ENCODE measurements at regions not wholly inside any gene's neighbourhood (a gene's known extent, or its start where the extent isn't known, plus 50 kb on each side); places are given as distances from the start of the nearest gene placed in this dataset.

DNA sequence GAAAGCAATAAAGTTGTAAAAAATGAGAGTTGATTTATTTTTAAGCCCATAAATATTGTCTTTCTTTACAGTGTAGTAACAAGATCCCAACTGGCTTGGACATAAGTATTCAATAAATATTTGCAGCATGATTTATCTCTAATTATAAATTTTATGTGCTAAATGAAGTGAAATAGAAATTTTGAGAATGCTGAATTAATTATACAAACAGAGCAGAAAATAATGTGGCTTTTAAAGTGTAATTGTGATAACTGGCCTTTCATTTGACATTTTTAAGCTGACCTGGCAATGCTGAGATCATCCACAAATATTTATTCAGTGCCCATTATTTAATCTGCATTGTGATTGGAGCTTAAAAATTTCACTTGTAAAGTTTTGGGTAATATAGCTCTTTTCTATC lies 201.6 kb upstream of the NAV3 start (continued):
- TF ChIP-seq DPF2 (IDR thresholded peaks at IDR 0.05) (no peak), BMI1 (IDR thresholded peaks at IDR 0.05; ENCODE audit: borderline replicate concordance) (no peak)

- no peak overlapping the region for H3K4me3 ChIP-seq
- BruUV-seq (replicated peaks): no TSS peak
- FAIRE-seq (no peak), DNase-seq (ENCODE audit: low read depth, low spot score) (no peak), ATAC-seq (no peak)
- RAD21 ChIA-PET (ENCODE audit: unreplicated experiment): no interaction called here
- in situ Hi-C loops (cut with MboI): no loop called here
- SMC1A ChIA-PET (ENCODE audit: uncharacterized antibody, unreplicated experiment): no interaction called here
- no peaks in the 10 kb centered on the region for H3K27me3 ChIP-seq (replicated peaks in 1 of 2; ENCODE audit: control insufficient read depth in 2 of 2, insufficient read depth in 2 of 2, low read length in 1 of 2)
- H3K79me2 ChIP-seq (ENCODE audit: control insufficient read depth, insufficient read depth, low read length): no peaks in the 10 kb centered on the region
- no peaks in the 10 kb centered on the region for H3K9me3 ChIP-seq (replicated peaks; ENCODE audit: control insufficient read depth, insufficient read depth, low read length)
- POLR2A ChIA-PET: no interaction called here
- no peak overlapping the region for H3K4me2 ChIP-seq (ENCODE audit: control insufficient read depth, insufficient read depth)
- no peaks in the 10 kb centered on the region for H3K4me1 ChIP-seq (ENCODE audit: control insufficient read depth, insufficient read depth, low read length)
- TF ChIP-seq BACH1 (IDR thresholded peaks at IDR 0.05; ENCODE audit: borderline replicate concordance): no peak
- no peak for TF ChIP-seq ZBTB40 (IDR thresholded peaks at IDR 0.05; ENCODE audit: borderline replicate concordance)
- no peak for TF ChIP-seq FOXM1 (IDR thresholded peaks at IDR 0.05; ENCODE audit: low read depth, low read length)
- no peak for TF ChIP-seq MEF2A (IDR thresholded peaks at IDR 0.05; ENCODE audit: insufficient read depth, low read depth, low read length)
- no peak for TF ChIP-seq KAT2A (conservative IDR thresholded peaks at IDR 0.05; ENCODE audit: control insufficient read depth, low read depth, low read length)
- TF ChIP-seq ASH2L (IDR thresholded peaks at IDR 0.05; ENCODE audit: borderline replicate concordance, low read depth): no peak
- TF ChIP-seq PRDM15 (CRISPR knock-in tag; IDR thresholded peaks at IDR 0.05): no peak
- no peak for TF ChIP-seq DPF2 (IDR thresholded peaks at IDR 0.05)
- TF ChIP-seq BCL11A (IDR thresholded peaks at IDR 0.05; ENCODE audit: low read depth, low read length): no peak
- no peak for TF ChIP-seq HDAC2 (IDR thresholded peaks at IDR 0.05)
- no peak for TF ChIP-seq YBX1 (IDR thresholded peaks at IDR 0.05)
- no peak for TF ChIP-seq SPI1 (IDR thresholded peaks at IDR 0.05; ENCODE audit: borderline replicate concordance, insufficient read depth, low read depth, low read length)
- TF ChIP-seq YY1 (IDR thresholded peaks at IDR 0.05; ENCODE audit: low read depth, low read length): no peak
- no peak for TF ChIP-seq EGR1 (IDR thresholded peaks at IDR 0.05; ENCODE audit: borderline replicate concordance in 1 of 2, low read depth in 2 of 2, low read length in 2 of 2)
- TF ChIP-seq CREM (IDR thresholded peaks at IDR 0.05; ENCODE audit: low read depth): no peak
- no peak for TF ChIP-seq NRF1 (conservative IDR thresholded peaks at IDR 0.05; ENCODE audit: low read depth, low read length)
- no peak for TF ChIP-seq SIX5 (IDR thresholded peaks at IDR 0.05; ENCODE audit: low read depth, low read length, severe bottlenecking)
- no peak overlapping the region for H3K27ac ChIP-seq (ENCODE audit: control insufficient read depth, insufficient read depth)
- H3K36me3 ChIP-seq (ENCODE audit: control insufficient read depth in 2 of 2, insufficient read depth in 2 of 2, low read length in 1 of 2): no peaks in the 10 kb centered on the region
- no peak overlapping the region for H3K9ac ChIP-seq (ENCODE audit: control insufficient read depth, insufficient read depth, low read length)
- intact Hi-C loops (cut with micrococcal nuclease; ENCODE audit: unreplicated experiment): no loop called here
- no peak overlapping the region for H2AFZ ChIP-seq (ENCODE audit: control insufficient read depth, low read depth, low read length)
- CTCF ChIA-PET: no interaction called here
- 2% methylated on average over 3 of the region's 3 CpGs for WGBS (ENCODE audit: insufficient coverage, insufficient replicate concordance, low lambda C conversion rate, missing lambda C conversion rate)
- H4K20me1 ChIP-seq (ENCODE audit: control insufficient read depth, insufficient read depth): no peaks in the 10 kb centered on the region
Measured at GRCh38 chr12:77625441-77625840, 205.3 kb upstream of the NAV3 start.

Measured in GM12878 (cell line).